GM12878 (cell line): ENCODE measurements at regions not wholly inside any gene's neighbourhood (a gene's known extent, or its start where the extent isn't known, plus 50 kb on each side); places are given as distances from the start of the nearest gene placed in this dataset.

ENCODE experiments used
- ATAC-seq: fragments of 200-7000 bp; cut with Tn5 transposase; 3 replicates; pipeline ENCODE4 v1.9.1; 2020; ENCODE audit warnings: mild to moderate bottlenecking, moderate library complexity
- BruUV-seq: library from RNA; stranded (reverse); fragments of 400-500 nt; replicated peaks from 2 replicates; lab custom pipeline; 2021; lab: Mats Ljungman, UMichigan
- CTCF ChIA-PET: fragments of 300-600 bp; sonication (Branson Sonifier 250); formaldehyde crosslinking; extraction: SDS; loops from one replicate; lab custom pipeline; 2021; ENCODE audit warnings: inconsistent platforms; lab: Yijun Ruan, JAX
- POLR2A ChIA-PET: fragments of 350-600 bp; formaldehyde crosslinking; extraction: SDS; loops from one replicate; lab custom pipeline; 2021; ENCODE audit warnings: inconsistent platforms; lab: Charles Lee
- RAD21 ChIA-PET: fragments of 300-600 bp; sonication (Branson Sonifier 250); formaldehyde crosslinking; loops from one replicate; lab custom pipeline; 2023; ENCODE audit warnings: antibody characterized with exemption; ENCODE audit not compliant: unreplicated experiment; lab: Charles Lee
- SMC1A ChIA-PET: fragments of 300-600 bp; sonication (Branson Sonifier 250); formaldehyde crosslinking; loops from one replicate; lab custom pipeline; 2023; ENCODE audit not compliant: unreplicated experiment, uncharacterized antibody; lab: Charles Lee
- DNase-seq: peaks from one replicate; pipeline ENCODE4 v3.0.0-alpha.2; 2011; ENCODE audit warnings: low read depth, low spot score
- FAIRE-seq: peaks from 3 replicates; lab custom pipeline; 2011; peaks lifted over from hg19 to GRCh38; lab: Jason Lieb, UNC
- H2AFZ ChIP-seq: 2 replicates; pipeline ENCODE4 v1.6.0; 2011; ENCODE audit warnings: low read depth, low read length, control low read depth; ENCODE audit not compliant: control insufficient read depth
- H3K27ac ChIP-seq: 2 replicates; pipeline ENCODE4 v1.5.1; 2011; ENCODE audit warnings: control low read depth; ENCODE audit not compliant: control insufficient read depth, insufficient read depth
- H3K27me3 ChIP-seq, 2 experiments: replicated peaks in 1 of 2; 2 replicates each; pipeline versions ENCODE4 v1.6.0 to v1.6.1; 2011; ENCODE audit warnings: low read length in 1 of 2; ENCODE audit not compliant: control insufficient read depth in 2 of 2, insufficient read depth in 2 of 2
- H3K36me3 ChIP-seq, 2 experiments: 2 replicates each; pipeline ENCODE4 v1.5.1; 2011; ENCODE audit warnings: low read length in 1 of 2; ENCODE audit not compliant: control insufficient read depth in 2 of 2, insufficient read depth in 2 of 2
- H3K4me1 ChIP-seq: 2 replicates; pipeline ENCODE4 v1.6.1; 2011; ENCODE audit warnings: mild to moderate bottlenecking, low read length, moderate library complexity, mixed read lengths; ENCODE audit not compliant: control insufficient read depth, insufficient read depth
- H3K4me2 ChIP-seq: 2 replicates; pipeline ENCODE4 v1.6.0; 2011; ENCODE audit warnings: control low read depth; ENCODE audit not compliant: control insufficient read depth, insufficient read depth
- H3K4me3 ChIP-seq: fragments of 200-600 bp; sonication (generic); 2 replicates; pipeline ENCODE4 v1.5.1; 2016
- H3K79me2 ChIP-seq: 2 replicates; pipeline ENCODE4 v1.6.0; 2011; ENCODE audit warnings: low read length; ENCODE audit not compliant: control insufficient read depth, insufficient read depth
- H3K9ac ChIP-seq: 2 replicates; pipeline ENCODE4 v1.8.0; 2011; ENCODE audit warnings: low read length, control low read depth, mixed read lengths; ENCODE audit not compliant: control insufficient read depth, insufficient read depth
- H3K9me3 ChIP-seq: replicated peaks from 3 replicates; pipeline ENCODE4 v1.5.1; 2011; ENCODE audit warnings: mild to moderate bottlenecking, low read length; ENCODE audit not compliant: control insufficient read depth, insufficient read depth
- H4K20me1 ChIP-seq: 2 replicates; pipeline ENCODE4 v1.6.0; 2011; ENCODE audit not compliant: control insufficient read depth, insufficient read depth
- GABPA ChIP-seq: IDR thresholded peaks from 2 replicates; pipeline ENCODE4 v1.6.1; 2014; ENCODE audit warnings: antibody characterized with exemption, low read depth, mild to moderate bottlenecking, inconsistent platforms
- HCFC1 ChIP-seq: fragments of 150-350 bp; IDR thresholded peaks from 2 replicates; pipeline ENCODE4 v1.6.1; 2014; ENCODE audit warnings: low read length
- KAT2A ChIP-seq: conservative IDR thresholded peaks from 2 replicates; pipeline ENCODE4 v1.6.1; 2011; ENCODE audit warnings: low read depth, low read length; ENCODE audit not compliant: control insufficient read depth
- MEF2B ChIP-seq: fragments of 450-650 bp; IDR thresholded peaks from 2 replicates; pipeline ENCODE4 v1.6.1; 2018; ENCODE audit warnings: mild to moderate bottlenecking, moderate library complexity; ENCODE audit not compliant: partially characterized antibody, poor library complexity, severe bottlenecking
- MTA2 ChIP-seq: fragments of 450-650 bp; IDR thresholded peaks from 2 replicates; pipeline ENCODE4 v1.6.1; 2016; ENCODE audit warnings: low read depth, mild to moderate bottlenecking, moderate library complexity
- MTA3 ChIP-seq: IDR thresholded peaks from 2 replicates; pipeline ENCODE4 v1.6.1; 2012; ENCODE audit warnings: low read length, inconsistent platforms, borderline replicate concordance
- POLR2AphosphoS5 ChIP-seq: IDR thresholded peaks from 2 replicates; pipeline ENCODE4 v1.6.1; 2011; ENCODE audit warnings: mild to moderate bottlenecking, low read length, inconsistent platforms
- RAD21 ChIP-seq: IDR thresholded peaks from 2 replicates; pipeline ENCODE4 v1.6.1; 2011; ENCODE audit warnings: mild to moderate bottlenecking, low read depth, low read length, moderate library complexity; ENCODE audit not compliant: insufficient read depth
- RFX5 ChIP-seq: IDR thresholded peaks from 2 replicates; pipeline ENCODE4 v1.6.1; 2011; ENCODE audit warnings: low read depth, low read length, improper control_type of control experiment
- SKIL ChIP-seq: fragments of 450-650 bp; IDR thresholded peaks from 2 replicates; pipeline ENCODE4 v1.6.1; 2017; ENCODE audit warnings: mild to moderate bottlenecking, low read depth, inconsistent platforms; ENCODE audit not compliant: poor library complexity, severe bottlenecking
- USF1 ChIP-seq: IDR thresholded peaks from 2 replicates; pipeline ENCODE4 v1.6.1; 2011; ENCODE audit warnings: borderline replicate concordance, low read depth, mild to moderate bottlenecking, moderate library complexity, mixed read lengths, low read length; ENCODE audit not compliant: insufficient read depth; ENCODE audit errors: extremely low read length
- YY1 ChIP-seq: IDR thresholded peaks from 2 replicates; pipeline ENCODE4 v1.6.1; 2011; ENCODE audit warnings: low read depth, mild to moderate bottlenecking, low read length
- WGBS: methylation state at CpG from one replicate; pipeline ENCODE4 v1.1.6; 2016; ENCODE audit warnings: low lambda C conversion rate; ENCODE audit not compliant: insufficient replicate concordance, insufficient coverage; ENCODE audit errors: missing lambda C conversion rate; 5-methylcytosine and 5-hydroxymethylcytosine counted together
- in situ Hi-C: fragments of 300-500 bp; cut with MboI; formaldehyde crosslinking; loops from 9 replicates; pipeline ENCODE4 v1.14.3; 2018; ENCODE audit warnings: mixed read lengths
- intact Hi-C: fragments of 100-400 bp; cut with micrococcal nuclease; formaldehyde crosslinking; loops from one replicate; pipeline ENCODE4 v1.14.2; 2022; ENCODE audit not compliant: unreplicated experiment

GRCh38 chr22:25281675-25282345 lies 62.4 kb downstream of the CRYBB2 start:
- Histone ChIP-seq H3K4me1 (no peaks in the 10 kb centered on the region), H4K20me1 (no peaks in the 10 kb centered on the region), H3K36me3 (no peaks in the 10 kb centered on the region), H3K9me3 (no peaks in the 10 kb centered on the region), H3K4me2 (no peak overlapping the region), H2AFZ (no peak overlapping the region), H3K4me3 (no peak overlapping the region), H3K79me2 (no peaks in the 10 kb centered on the region), H3K27ac (no peak overlapping the region), H3K9ac (no peak overlapping the region), H3K27me3 (peaks cover 5 to 7% of the 10 kb centered on the region in 2 experiments; a peak in 3 of 4 replicates)
- in situ Hi-C loops (no loop called here), intact Hi-C loops (no loop called here)
- TF ChIP-seq YY1: no peak
- no peak for TF ChIP-seq SKIL
- TF ChIP-seq USF1: no peak
- no peak for TF ChIP-seq HCFC1
- TF ChIP-seq RAD21: no peak
- no peak for TF ChIP-seq RFX5
- TF ChIP-seq MTA3: no peak
- no peak for TF ChIP-seq MTA2
- no peak for TF ChIP-seq KAT2A
- no peak for TF ChIP-seq POLR2AphosphoS5
- TF ChIP-seq GABPA: no peak
- TF ChIP-seq MEF2B: no peak
- ChIA-PET RAD21 (no interaction called here), SMC1A (no interaction called here), POLR2A (no interaction called here), CTCF (no interaction called here)
- FAIRE-seq (no peak), DNase-seq (no peak), ATAC-seq (no peak)
- no TSS peak for BruUV-seq
- WGBS: 8% methylated on average over 26 of the region's 26 CpGs
